ENCODE measurements at regions not wholly inside any gene's neighbourhood (a gene's known extent, or its start where the extent isn't known, plus 50 kb on each side); places are given as distances from the start of the nearest gene placed in this dataset.

DNA sequence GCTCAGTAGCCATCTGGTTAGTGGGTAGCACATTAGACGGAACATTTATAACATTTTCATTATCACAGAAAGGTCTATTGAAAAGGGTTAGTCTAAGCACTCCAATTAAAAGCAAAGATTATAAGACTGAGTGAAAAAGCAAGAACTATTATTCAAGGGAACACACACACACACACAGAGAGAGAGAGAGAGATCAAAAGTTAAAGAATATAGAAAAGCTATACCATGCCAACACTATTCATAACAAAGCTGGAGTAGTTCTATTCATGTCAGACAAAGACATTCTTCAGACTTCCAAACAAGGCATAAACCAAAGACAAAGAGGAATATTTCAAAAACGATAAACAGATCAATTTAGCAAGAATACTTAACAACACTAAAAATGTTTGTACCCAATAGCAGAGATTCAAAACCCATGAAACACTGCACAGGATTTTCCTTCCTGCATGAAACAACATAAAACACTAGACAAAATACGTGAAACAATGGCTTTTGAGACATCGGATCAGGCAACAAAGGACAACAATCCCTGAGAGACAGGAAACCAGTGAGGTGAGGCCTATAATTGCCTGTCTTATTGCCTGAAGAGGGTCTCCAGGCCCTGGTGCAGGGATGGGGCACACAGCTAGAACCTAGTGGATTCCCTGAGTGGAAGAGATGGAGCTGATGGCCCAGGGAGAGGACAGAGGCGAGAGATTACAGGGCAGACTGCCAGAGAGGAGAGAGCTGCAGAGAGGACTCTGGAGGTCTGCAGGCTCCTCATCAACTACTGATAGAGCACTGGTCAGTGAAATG lies 83.6 kb upstream of the NPAS2 start:
- WGBS, 2 donors (ENCODE audit: extremely low coverage in 2 of 2, insufficient read length in 2 of 2, insufficient replicate concordance in 1 of 2) = no CpG with 5 or more reads among the region's 5 CpGs
- Histone ChIP-seq H3K4ac (ENCODE audit: low read length) (no peak overlapping the region), H3K27ac (replicated peaks; ENCODE audit: low read length) (no peak overlapping the region)

DNA sequence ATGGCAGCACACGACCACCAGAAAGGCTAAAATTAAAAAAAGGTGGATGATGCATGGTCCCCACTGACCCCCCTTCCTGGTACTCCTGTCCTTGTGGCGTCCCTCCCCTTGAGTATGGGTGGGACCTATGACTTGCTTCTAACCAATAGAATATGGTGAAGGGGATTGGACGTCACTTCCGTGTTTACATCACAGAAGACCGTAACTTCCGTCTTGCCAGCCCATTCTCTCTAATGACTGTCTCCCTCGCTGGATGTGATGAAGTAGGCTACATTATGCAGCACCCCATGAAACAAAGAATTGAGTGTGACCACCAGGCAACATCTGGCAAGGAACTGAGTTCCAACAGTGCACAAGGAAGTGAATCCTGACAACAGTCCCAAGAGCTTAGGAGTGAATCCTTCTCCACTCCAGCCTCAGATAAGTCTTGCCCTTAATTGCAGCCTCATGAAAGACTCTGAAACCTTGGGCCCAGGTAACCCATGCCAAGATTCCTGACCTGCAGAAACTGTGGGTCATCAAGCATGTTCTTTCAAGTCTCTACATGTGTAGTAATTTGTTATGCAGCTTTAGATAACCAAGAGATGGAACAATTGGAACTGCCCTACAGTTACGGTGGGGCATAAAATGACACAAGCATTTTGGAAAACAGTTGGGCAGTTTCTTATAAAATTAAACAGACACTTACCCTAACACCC lies 80.1 kb upstream of the NPAS2 start:
- Histone ChIP-seq H4K8ac (ENCODE audit: low read depth, low read length) (no peak overlapping the region), H3K4me3 (ENCODE audit: low read length in 2 of 2) (no peak overlapping the region), H3K18ac (ENCODE audit: low read length) (no peak overlapping the region), H3K4ac (ENCODE audit: low read length) (no peak overlapping the region), H2BK15ac (ENCODE audit: low read length) (no peak overlapping the region), H2BK120ac (ENCODE audit: low read depth, low read length) (no peak overlapping the region), H3K9ac (ENCODE audit: low read depth, low read length, poor library complexity) (no peak overlapping the region), H2AFZ (ENCODE audit: low read length) (no peak overlapping the region), H2BK12ac (ENCODE audit: low read length) (no peak overlapping the region), H3K27ac (replicated peaks; ENCODE audit: low read length) (no peak overlapping the region), H3K79me1 (ENCODE audit: low read depth, low read length) (no peaks in the 10 kb centered on the region), H2BK5ac (ENCODE audit: low read length) (no peak overlapping the region), H3K23ac (ENCODE audit: low read depth, low read length, poor library complexity) (no peak overlapping the region), H3K4me2 (ENCODE audit: insufficient read depth, low read length, poor library complexity, severe bottlenecking) (no peak overlapping the region), H3K4me1 (ENCODE audit: control insufficient read depth in 2 of 2, insufficient read depth in 1 of 2, low read depth in 1 of 2, low read length in 2 of 2) (peaks cover 0 to 6% of the 10 kb centered on the region in 2 donors), H3K9me3 (replicated peaks in 1 of 2; ENCODE audit: control insufficient read depth in 2 of 2, insufficient read depth in 1 of 2, low read depth in 1 of 2, low read length in 2 of 2) (no peaks in the 10 kb centered on the region), H3K27me3 (ENCODE audit: control insufficient read depth in 3 of 3, insufficient read depth in 3 of 3, low read depth in 1 of 3, low read length in 3 of 3) (no peaks in the 10 kb centered on the region), H3K36me3 (replicated peaks in 1 of 2; ENCODE audit: control insufficient read depth in 2 of 2, insufficient read depth in 2 of 2, low read length in 2 of 2) (no peaks in the 10 kb centered on the region), H4K91ac (ENCODE audit: low read depth, low read length, poor library complexity) (no peak overlapping the region), H3K14ac (ENCODE audit: low read length) (no peak overlapping the region), H2AK5ac (ENCODE audit: low read depth, low read length) (no peak overlapping the region)
- WGBS, 2 donors (ENCODE audit: extremely low coverage in 2 of 2, insufficient read length in 2 of 2, insufficient replicate concordance in 1 of 2) = no CpG with 5 or more reads among the region's 8 CpGs
- DNase-seq (ENCODE audit: low spot score) = no peak

More for the DNA sequence above, 83.6 kb upstream of the NPAS2 start:
- Histone ChIP-seq H2BK120ac (ENCODE audit: low read depth, low read length) (no peak overlapping the region), H2BK12ac (ENCODE audit: low read length) (no peak overlapping the region), H4K8ac (ENCODE audit: low read depth, low read length) (no peak overlapping the region), H3K9ac (ENCODE audit: low read depth, low read length, poor library complexity) (no peak overlapping the region), H3K27me3 (ENCODE audit: control insufficient read depth in 3 of 3, insufficient read depth in 3 of 3, low read depth in 1 of 3, low read length in 3 of 3) (no peaks in the 10 kb centered on the region), H3K14ac (ENCODE audit: low read length) (no peak overlapping the region), H3K4me3 (ENCODE audit: low read length in 2 of 2) (no peak overlapping the region), H3K23ac (ENCODE audit: low read depth, low read length, poor library complexity) (no peak overlapping the region), H3K9me3 (replicated peaks in 1 of 2; ENCODE audit: control insufficient read depth in 2 of 2, insufficient read depth in 1 of 2, low read depth in 1 of 2, low read length in 2 of 2) (no peaks in the 10 kb centered on the region), H2BK15ac (ENCODE audit: low read length) (no peak overlapping the region), H2AK5ac (ENCODE audit: low read depth, low read length) (no peak overlapping the region), H2AFZ (ENCODE audit: low read length) (no peak overlapping the region), H3K79me1 (ENCODE audit: low read depth, low read length) (no peaks in the 10 kb centered on the region), H4K91ac (ENCODE audit: low read depth, low read length, poor library complexity) (no peak overlapping the region), H3K18ac (ENCODE audit: low read length) (no peak overlapping the region), H3K4me1 (ENCODE audit: control insufficient read depth in 2 of 2, insufficient read depth in 1 of 2, low read depth in 1 of 2, low read length in 2 of 2) (peaks cover 8 to 16% of the 10 kb centered on the region in 2 donors), H3K36me3 (replicated peaks in 1 of 2; ENCODE audit: control insufficient read depth in 2 of 2, insufficient read depth in 2 of 2, low read length in 2 of 2) (no peaks in the 10 kb centered on the region), H3K4me2 (ENCODE audit: insufficient read depth, low read length, poor library complexity, severe bottlenecking) (no peak overlapping the region), H2BK5ac (ENCODE audit: low read length) (no peak overlapping the region)
- no peak for DNase-seq (ENCODE audit: low spot score)

DNA sequence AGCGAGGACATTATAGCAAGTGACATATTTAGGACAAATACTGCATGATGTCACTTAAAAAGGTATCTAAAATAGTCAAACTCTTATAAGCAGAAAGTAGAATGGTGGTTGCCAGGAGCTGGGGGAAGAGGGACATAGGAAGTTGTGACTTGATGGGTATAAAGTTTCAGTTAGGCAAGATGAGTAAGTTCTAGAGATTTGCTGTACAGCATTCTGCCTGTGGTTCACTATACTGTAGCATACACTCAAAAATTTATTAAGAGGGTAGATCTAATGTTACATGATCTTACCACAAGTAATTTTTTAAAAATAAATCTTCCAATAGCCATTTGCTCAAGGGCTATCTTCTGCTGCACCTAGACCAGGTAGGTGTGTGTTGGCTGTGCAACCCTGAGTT lies 78.1 kb upstream of the NPAS2 start:
- no peak overlapping the region for H4K91ac ChIP-seq (ENCODE audit: low read depth, low read length, poor library complexity)
- H3K27me3 ChIP-seq (ENCODE audit: control insufficient read depth in 3 of 3, insufficient read depth in 3 of 3, low read depth in 1 of 3, low read length in 3 of 3) = no peaks in the 10 kb centered on the region
- H2AK5ac ChIP-seq (ENCODE audit: low read depth, low read length) = no peak overlapping the region
- H2BK12ac ChIP-seq (ENCODE audit: low read length) = no peak overlapping the region
- H3K9ac ChIP-seq (ENCODE audit: low read depth, low read length, poor library complexity) = no peak overlapping the region
- H3K18ac ChIP-seq (ENCODE audit: low read length) = no peak overlapping the region
- H3K27ac ChIP-seq (replicated peaks; ENCODE audit: low read length) = no peak overlapping the region
- H3K4ac ChIP-seq (ENCODE audit: low read length) = no peak overlapping the region
- no peak overlapping the region for H4K8ac ChIP-seq (ENCODE audit: low read depth, low read length)
- no peaks in the 10 kb centered on the region for H3K36me3 ChIP-seq (replicated peaks in 1 of 2; ENCODE audit: control insufficient read depth in 2 of 2, insufficient read depth in 2 of 2, low read length in 2 of 2)
- H3K4me1 ChIP-seq (ENCODE audit: control insufficient read depth in 2 of 2, insufficient read depth in 1 of 2, low read depth in 1 of 2, low read length in 2 of 2) = peaks cover 0 to 1% of the 10 kb centered on the region in 2 donors
- no peak for DNase-seq (ENCODE audit: low spot score)
- H3K23ac ChIP-seq (ENCODE audit: low read depth, low read length, poor library complexity) = no peak overlapping the region
- no peak overlapping the region for H3K4me3 ChIP-seq (ENCODE audit: low read length in 2 of 2)
- H2BK120ac ChIP-seq (ENCODE audit: low read depth, low read length) = no peak overlapping the region
- H2BK5ac ChIP-seq (ENCODE audit: low read length) = no peak overlapping the region
- no CpG with 5 or more reads among the region's 1 CpG for WGBS, 2 donors (ENCODE audit: extremely low coverage in 2 of 2, insufficient read length in 2 of 2, insufficient replicate concordance in 1 of 2)
- H2AFZ ChIP-seq (ENCODE audit: low read length) = no peak overlapping the region
- no peaks in the 10 kb centered on the region for H3K9me3 ChIP-seq (replicated peaks in 1 of 2; ENCODE audit: control insufficient read depth in 2 of 2, insufficient read depth in 1 of 2, low read depth in 1 of 2, low read length in 2 of 2)
- no peak overlapping the region for H2BK15ac ChIP-seq (ENCODE audit: low read length)
- H3K4me2 ChIP-seq (ENCODE audit: insufficient read depth, low read length, poor library complexity, severe bottlenecking) = no peak overlapping the region
- no peak overlapping the region for H3K14ac ChIP-seq (ENCODE audit: low read length)
- no peaks in the 10 kb centered on the region for H3K79me1 ChIP-seq (ENCODE audit: low read depth, low read length)

Measured in neuronal stem cell (in vitro differentiated cells).